A673 (cell line): ENCODE measurements at regions not wholly inside any gene's neighbourhood (a gene's known extent, or its start where the extent isn't known, plus 50 kb on each side); places are given as distances from the start of the nearest gene placed in this dataset.

Experiments used
- BruUV-seq: library from RNA; stranded (reverse); fragments of 400-500 nt; replicated peaks from 2 replicates; lab custom pipeline; 2021; lab: Mats Ljungman, UMichigan
- CTCF ChIA-PET: fragments of 300-600 bp; sonication (Branson Sonifier 250); formaldehyde crosslinking; loops from one replicate; lab custom pipeline; 2022; ENCODE audit warnings: antibody characterized with exemption; lab: Charles Lee
- POLR2A ChIA-PET: fragments of 300-600 bp; sonication (Branson Sonifier 250); formaldehyde crosslinking; loops from one replicate; lab custom pipeline; 2022; ENCODE audit warnings: antibody characterized with exemption; ENCODE audit not compliant: low non-redundant PET; lab: Charles Lee
- DNase-seq: peaks from one replicate; pipeline ENCODE4 v3.0.0-alpha.2; 2015; ENCODE audit warnings: low spot score
- H3K27ac ChIP-seq: fragments of 200-600 bp; sonication (generic); 2 replicates; pipeline ENCODE4 v1.5.1; 2016; ENCODE audit warnings: mixed run types, low read depth, mild to moderate bottlenecking, mixed read lengths, antibody characterized with exemption, low read length; ENCODE audit not compliant: poor library complexity, severe bottlenecking
- H3K27me3 ChIP-seq: fragments of 200-600 bp; sonication (generic); replicated peaks from 2 replicates; pipeline ENCODE4 v1.6.1; 2017; ENCODE audit warnings: mixed run types, low read depth, mild to moderate bottlenecking, mixed read lengths, antibody characterized with exemption, low read length; ENCODE audit not compliant: insufficient read depth, poor library complexity
- H3K36me3 ChIP-seq: fragments of 200-600 bp; sonication (generic); 2 replicates; pipeline ENCODE4 v1.6.1; 2016; ENCODE audit warnings: mixed run types, mild to moderate bottlenecking, mixed read lengths, antibody characterized with exemption, low read length; ENCODE audit not compliant: insufficient read depth, poor library complexity, severe bottlenecking
- H3K4me1 ChIP-seq: fragments of 200-600 bp; sonication (generic); 2 replicates; pipeline ENCODE4 v1.6.1; 2017; ENCODE audit warnings: mixed run types, mild to moderate bottlenecking, mixed read lengths, antibody characterized with exemption, low read length; ENCODE audit not compliant: insufficient read depth, poor library complexity, severe bottlenecking
- H3K4me3 ChIP-seq: fragments of 200-600 bp; sonication (generic); 2 replicates; pipeline ENCODE4 v1.5.1; 2016; ENCODE audit warnings: low read depth, mixed run types, mild to moderate bottlenecking, mixed read lengths, low read length; ENCODE audit not compliant: poor library complexity, severe bottlenecking
- H3K9me3 ChIP-seq: fragments of 200-600 bp; sonication (generic); 2 replicates; pipeline ENCODE4 v1.6.1; 2016; ENCODE audit warnings: mixed run types, low read depth, mild to moderate bottlenecking, mixed read lengths, antibody characterized with exemption, low read length; ENCODE audit not compliant: poor library complexity, severe bottlenecking
- EZH2 ChIP-seq: fragments of 200-600 bp; sonication (generic); IDR thresholded peaks from 2 replicates; pipeline ENCODE4 v1.6.1; 2017; ENCODE audit warnings: borderline replicate concordance, low read depth, mild to moderate bottlenecking, mixed read lengths, antibody characterized with exemption, low read length; ENCODE audit not compliant: poor library complexity, severe bottlenecking
- intact Hi-C: fragments of 100-400 bp; cut with micrococcal nuclease; formaldehyde crosslinking; loops from one replicate; pipeline ENCODE4 v1.10.0; 2022; ENCODE audit not compliant: unreplicated experiment
- TF ChIP-seq, protein P1 (sequence below): fragments of 300-800, 200-600 bp; sonication (generic); conservative IDR thresholded peaks from 2 replicates; pipeline ENCODE4 v1.5.1; 2017; ENCODE audit warnings: low read depth, mild to moderate bottlenecking, antibody characterized with exemption, low read length, moderate library complexity, mixed read lengths

DNA sequence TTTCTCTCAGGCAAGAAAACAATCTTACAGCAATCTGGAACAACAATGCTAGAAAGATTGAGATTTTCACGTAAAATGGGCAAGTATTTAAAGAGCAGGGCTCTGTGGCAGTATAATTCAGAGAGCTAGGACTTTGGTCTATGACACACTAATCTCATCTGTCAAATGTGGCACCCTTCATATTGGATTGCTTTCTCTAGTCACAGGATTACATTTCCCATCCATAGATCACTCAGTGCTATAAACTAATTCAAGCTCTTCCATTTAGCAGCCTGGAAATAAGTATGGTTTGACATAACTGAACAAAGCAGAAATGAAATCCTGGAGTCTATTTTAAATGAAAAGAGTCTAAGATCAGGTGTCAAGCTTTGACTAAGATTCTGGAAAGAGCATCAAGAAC lies 263.1 kb upstream of the TMPRSS15 start:
- Histone ChIP-seq H3K27me3 (no peaks in the 10 kb centered on the region), H3K36me3 (no peaks in the 10 kb centered on the region), H3K4me3 (no peak overlapping the region), H3K4me1 (no peaks in the 10 kb centered on the region), H3K9me3 (peaks cover 25% of the 10 kb centered on the region), H3K27ac (no peak overlapping the region)
- no peak for DNase-seq
- TF ChIP-seq EZH2, result no peak
- TF ChIP-seq, protein P1, sequence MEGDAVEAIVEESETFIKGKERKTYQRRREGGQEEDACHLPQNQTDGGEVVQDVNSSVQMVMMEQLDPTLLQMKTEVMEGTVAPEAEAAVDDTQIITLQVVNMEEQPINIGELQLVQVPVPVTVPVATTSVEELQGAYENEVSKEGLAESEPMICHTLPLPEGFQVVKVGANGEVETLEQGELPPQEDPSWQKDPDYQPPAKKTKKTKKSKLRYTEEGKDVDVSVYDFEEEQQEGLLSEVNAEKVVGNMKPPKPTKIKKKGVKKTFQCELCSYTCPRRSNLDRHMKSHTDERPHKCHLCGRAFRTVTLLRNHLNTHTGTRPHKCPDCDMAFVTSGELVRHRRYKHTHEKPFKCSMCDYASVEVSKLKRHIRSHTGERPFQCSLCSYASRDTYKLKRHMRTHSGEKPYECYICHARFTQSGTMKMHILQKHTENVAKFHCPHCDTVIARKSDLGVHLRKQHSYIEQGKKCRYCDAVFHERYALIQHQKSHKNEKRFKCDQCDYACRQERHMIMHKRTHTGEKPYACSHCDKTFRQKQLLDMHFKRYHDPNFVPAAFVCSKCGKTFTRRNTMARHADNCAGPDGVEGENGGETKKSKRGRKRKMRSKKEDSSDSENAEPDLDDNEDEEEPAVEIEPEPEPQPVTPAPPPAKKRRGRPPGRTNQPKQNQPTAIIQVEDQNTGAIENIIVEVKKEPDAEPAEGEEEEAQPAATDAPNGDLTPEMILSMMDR, result no peak
- POLR2A ChIA-PET, result interaction anchor here (0.6 kb wide), 1 partner anchor 1434 kb away, joined by 4 read pairs; no protein-coding TSS in a partner anchor
- intact Hi-C loops, result no loop called here
- no TSS peak for BruUV-seq
- CTCF ChIA-PET, result no interaction called here

DNA sequence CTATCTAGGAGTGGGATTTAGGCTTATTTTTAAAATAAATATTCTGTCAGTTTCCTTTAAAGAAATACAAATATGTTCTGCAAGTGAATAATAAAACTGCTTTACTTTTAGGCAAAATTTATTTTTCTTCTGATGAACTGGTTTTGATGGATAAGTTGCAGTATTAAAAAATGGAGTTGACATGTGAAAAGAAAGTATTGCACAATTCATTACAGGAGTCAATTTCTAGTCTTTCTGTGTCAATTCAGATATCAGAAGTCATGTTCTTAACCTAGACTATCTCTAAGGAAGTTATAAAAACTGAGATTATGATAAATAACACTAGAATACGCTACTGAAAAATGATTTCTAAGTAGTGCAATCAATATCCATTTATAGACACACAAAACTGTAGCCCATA lies 270.2 kb upstream of the TMPRSS15 start:
- intact Hi-C loops, result loop anchor here (5.0 kb wide), 1 partner anchor 41 kb away; no protein-coding TSS in a partner anchor
- Histone ChIP-seq H3K27ac (no peak overlapping the region), H3K36me3 (no peaks in the 10 kb centered on the region), H3K9me3 (peaks cover 13% of the 10 kb centered on the region), H3K27me3 (no peaks in the 10 kb centered on the region), H3K4me1 (no peaks in the 10 kb centered on the region), H3K4me3 (no peak overlapping the region)
- no TSS peak for BruUV-seq
- TF ChIP-seq, protein P1, result no peak
- TF ChIP-seq EZH2, result no peak
- no peak for DNase-seq
- CTCF ChIA-PET, result no interaction called here
- POLR2A ChIA-PET, result no interaction called here

DNA sequence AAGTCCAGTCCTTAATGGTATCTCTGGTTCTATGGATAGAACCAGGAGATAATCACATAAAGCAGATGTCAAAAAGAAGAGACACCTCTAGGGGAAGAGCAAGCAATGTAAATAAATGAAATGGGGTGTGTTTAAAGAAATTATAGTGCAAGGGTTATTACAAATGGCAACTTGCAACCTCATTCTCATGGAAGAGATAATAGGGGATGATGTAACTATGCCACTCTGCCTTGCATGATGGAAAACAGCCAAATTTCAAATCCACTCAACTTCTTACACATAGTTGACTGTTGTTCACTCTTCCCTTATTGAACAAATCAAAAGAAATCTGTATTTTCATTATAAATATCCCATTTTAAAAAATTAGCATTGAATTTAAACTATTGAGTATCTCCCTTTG lies 274.0 kb upstream of the TMPRSS15 start:
- DNase-seq, result no peak
- no peak overlapping the region for H3K4me3 ChIP-seq
- H3K4me1 ChIP-seq, result no peaks in the 10 kb centered on the region
- H3K27ac ChIP-seq, result no peak overlapping the region
- intact Hi-C loops, result no loop called here
- H3K36me3 ChIP-seq, result no peaks in the 10 kb centered on the region
- H3K27me3 ChIP-seq, result no peaks in the 10 kb centered on the region
- no peak for TF ChIP-seq EZH2
- TF ChIP-seq, protein P1, result no peak
- BruUV-seq, result no TSS peak
- ChIA-PET CTCF (no interaction called here), POLR2A (no interaction called here)
- no peaks in the 10 kb centered on the region for H3K9me3 ChIP-seq
